ENCODE measurements at regions not wholly inside any gene's neighbourhood (a gene's known extent, or its start where the extent isn't known, plus 50 kb on each side); places are given as distances from the start of the nearest gene placed in this dataset.

- Histone ChIP-seq H3K4me3 (no peak overlapping the region), H3K27me3 (no peaks in the 10 kb centered on the region), H3K36me3 (ENCODE audit: low read depth, missing control alignments) (no peaks in the 10 kb centered on the region), H3K27ac (no peak overlapping the region), H3K4me1 (no peaks in the 10 kb centered on the region), H3K9me3 (no peaks in the 10 kb centered on the region)
- no peak for DNase-seq
- WGBS, 2 donors: 80% methylated on average over 8 to 9 of the region's 9 CpGs
- TF ChIP-seq CTCF (IDR thresholded peaks at IDR 0.05) (no peak), POLR2A (IDR thresholded peaks at IDR 0.05) (no peak)
- intact Hi-C loops (cut with DNase I; ENCODE audit: low total_unique reads): no loop called here
These were observed 87.9 kb upstream of the TRIO start for GRCh38 chr5:14054965-14055963.

GRCh38 chr5:14054111-14054854 lies 88.9 kb upstream of the TRIO start:
- 89 to 90% methylated on average over 9 of the region's 9 CpGs for WGBS, 2 donors
- no peaks in the 10 kb centered on the region for H3K4me1 ChIP-seq
- intact Hi-C loops (cut with DNase I; ENCODE audit: low total_unique reads): no loop called here
- DNase-seq: no peak
- H3K4me3 ChIP-seq: no peak overlapping the region
- H3K27me3 ChIP-seq: no peaks in the 10 kb centered on the region
- H3K36me3 ChIP-seq (ENCODE audit: low read depth, missing control alignments): no peaks in the 10 kb centered on the region
- no peak overlapping the region for H3K27ac ChIP-seq
- no peaks in the 10 kb centered on the region for H3K9me3 ChIP-seq
- TF ChIP-seq CTCF (IDR thresholded peaks at IDR 0.05) (no peak), POLR2A (IDR thresholded peaks at IDR 0.05) (no peak)

GRCh38 chr5:14050821-14051220 lies 92.3 kb upstream of the TRIO start:
- WGBS, 2 donors: 71 to 80% methylated on average over 4 of the region's 4 CpGs
- Histone ChIP-seq H3K27me3 (no peaks in the 10 kb centered on the region), H3K4me1 (no peaks in the 10 kb centered on the region), H3K4me3 (no peak overlapping the region), H3K27ac (no peak overlapping the region), H3K9me3 (no peaks in the 10 kb centered on the region), H3K36me3 (ENCODE audit: low read depth, missing control alignments) (no peaks in the 10 kb centered on the region)
- intact Hi-C loops (cut with DNase I; ENCODE audit: low total_unique reads): no loop called here
- no peak for TF ChIP-seq CTCF (IDR thresholded peaks at IDR 0.05)
- no peak for TF ChIP-seq POLR2A (IDR thresholded peaks at IDR 0.05)
- no peak for DNase-seq

- TF ChIP-seq POLR2A (IDR thresholded peaks at IDR 0.05) (no peak), CTCF (IDR thresholded peaks at IDR 0.05) (no peak)
- Histone ChIP-seq H3K36me3 (ENCODE audit: low read depth, missing control alignments) (no peaks in the 10 kb centered on the region), H3K4me3 (no peak overlapping the region), H3K27ac (no peak overlapping the region), H3K9me3 (no peaks in the 10 kb centered on the region), H3K4me1 (no peaks in the 10 kb centered on the region), H3K27me3 (no peaks in the 10 kb centered on the region)
- intact Hi-C loops (cut with DNase I; ENCODE audit: low total_unique reads): no loop called here
- DNase-seq: no peak
These were observed 94.7 kb upstream of the TRIO start for GRCh38 chr5:14048434-14048833.

Measured in testis (tissue), 2 donors.